BE2C (cell line): ENCODE measurements at regions not wholly inside any gene's neighbourhood (a gene's known extent, or its start where the extent isn't known, plus 50 kb on each side); places are given as distances from the start of the nearest gene placed in this dataset.

Experiments
- DNase-seq: peaks from one replicate; pipeline ENCODE4 v3.0.0-alpha.2; 2020
- H3K27me3 ChIP-seq: fragments of 250-450 bp; sonication (Bioruptor Pico); 2 replicates; pipeline ENCODE4 v1.5.1; 2020; ENCODE audit warnings: mild to moderate bottlenecking
- H3K36me3 ChIP-seq: fragments of 250-450 bp; sonication (Bioruptor Pico); 2 replicates; pipeline ENCODE4 v1.5.1; 2020; ENCODE audit warnings: mild to moderate bottlenecking
- H3K4me1 ChIP-seq: fragments of 250-450 bp; sonication (Bioruptor Pico); 2 replicates; pipeline ENCODE4 v1.5.1; 2020
- H3K4me3 ChIP-seq: 2 replicates; pipeline ENCODE4 v1.5.1; 2011; ENCODE audit warnings: low read depth, low read length
- H3K9me3 ChIP-seq: fragments of 250-450 bp; sonication (Bioruptor Pico); 2 replicates; pipeline ENCODE4 v1.5.1; 2020
- CTCF ChIP-seq: IDR thresholded peaks from 2 replicates; pipeline ENCODE4 v1.5.1; 2012; ENCODE audit warnings: mild to moderate bottlenecking, low read depth, low read length

GRCh38 chr2:41535575-41535974, 512.2 kb upstream of the PKDCC start:
- H3K9me3 ChIP-seq = no peaks in the 10 kb centered on the region; the same call in 1 of the 2 replicates
- no peak for TF ChIP-seq CTCF
- H3K4me3 ChIP-seq = no peak overlapping the region
- no peaks in the 10 kb centered on the region for H3K27me3 ChIP-seq
- DNase-seq = no peak
- H3K36me3 ChIP-seq = no peaks in the 10 kb centered on the region
- H3K4me1 ChIP-seq = no peaks in the 10 kb centered on the region

GRCh38 chr2:41540272-41540998, 507.4 kb upstream of the PKDCC start:
- no peak for DNase-seq
- Histone ChIP-seq H3K36me3 (no peaks in the 10 kb centered on the region), H3K4me1 (no peaks in the 10 kb centered on the region), H3K27me3 (no peaks in the 10 kb centered on the region), H3K4me3 (no peak overlapping the region), H3K9me3 (no peaks in the 10 kb centered on the region)
- no peak for TF ChIP-seq CTCF

GRCh38 chr2:41543726-41544125, 504.1 kb upstream of the PKDCC start:
- H3K4me3 ChIP-seq = no peak overlapping the region
- no peaks in the 10 kb centered on the region; the same call in 1 of the 2 replicates for H3K27me3 ChIP-seq
- H3K4me1 ChIP-seq = no peaks in the 10 kb centered on the region
- no peaks in the 10 kb centered on the region for H3K9me3 ChIP-seq
- no peak for TF ChIP-seq CTCF
- DNase-seq = no peak
- no peaks in the 10 kb centered on the region for H3K36me3 ChIP-seq

- no peaks in the 10 kb centered on the region; the same call in 1 of the 2 replicates for H3K27me3 ChIP-seq
- TF ChIP-seq CTCF = no peak
- H3K4me3 ChIP-seq = no peak overlapping the region
These were observed 503.1 kb upstream of the PKDCC start for GRCh38 chr2:41544709-41545108.

GRCh38 chr2:41546031-41546430, 501.8 kb upstream of the PKDCC start:
- H3K36me3 ChIP-seq = no peaks in the 10 kb centered on the region
- no peak for TF ChIP-seq CTCF
- no peaks in the 10 kb centered on the region; the same call in 1 of the 2 replicates for H3K27me3 ChIP-seq
- H3K9me3 ChIP-seq = no peaks in the 10 kb centered on the region
- DNase-seq = no peak
- no peak overlapping the region for H3K4me3 ChIP-seq
- H3K4me1 ChIP-seq = no peaks in the 10 kb centered on the region

More at GRCh38 chr2:41544709-41545108, 503.1 kb upstream of the PKDCC start:
- H3K36me3 ChIP-seq = no peaks in the 10 kb centered on the region
- DNase-seq = no peak
- H3K4me1 ChIP-seq = no peaks in the 10 kb centered on the region
- H3K9me3 ChIP-seq = no peaks in the 10 kb centered on the region

- Histone ChIP-seq H3K4me3 (no peak overlapping the region), H3K4me1 (no peaks in the 10 kb centered on the region), H3K27me3 (peaks cover 22% of the 10 kb centered on the region), H3K9me3 (no peaks in the 10 kb centered on the region), H3K36me3 (no peaks in the 10 kb centered on the region)
- no peak for DNase-seq
- TF ChIP-seq CTCF = no peak
These were observed 479.2 kb upstream of the PKDCC start for GRCh38 chr2:41568648-41569047.
